Glomerular visceral epithelial cell (primary cell): ENCODE measurements at regions not wholly inside any gene's neighbourhood (a gene's known extent, or its start where the extent isn't known, plus 50 kb on each side); places are given as distances from the start of the nearest gene placed in this dataset.
A peak's percentile ranks its signal among the peaks of the same experiment; 100 is the strongest.

Experiments
- DNase-seq: peaks from one replicate; pipeline ENCODE4 v3.0.0-alpha.2; 2016; ENCODE audit errors: extremely low spot score

GRCh38 chr1:207971331-207972219 lies 60.6 kb upstream of the CD34 start:
- DNase-seq = no peak

- no peak for DNase-seq
Measured at GRCh38 chr1:207970329-207971233, 59.7 kb upstream of the CD34 start.

GRCh38 chr1:207969528-207969927 lies 58.6 kb upstream of the CD34 start:
- DNase-seq = no peak

GRCh38 chr1:207968521-207969009 lies 57.6 kb upstream of the CD34 start:
- no peak for DNase-seq

GRCh38 chr1:207967703-207968102 lies 56.8 kb upstream of the CD34 start:
- no peak for DNase-seq

- no peak for DNase-seq
Measured at GRCh38 chr1:207966521-207966920, 55.6 kb upstream of the CD34 start.

GRCh38 chr1:207965392-207966387 lies 54.8 kb upstream of the CD34 start:
- no peak for DNase-seq

GRCh38 chr1:207964195-207964966 lies 53.5 kb upstream of the CD34 start:
- peak; percentile 27 for DNase-seq

- DNase-seq = peak; percentile 92
Measured at GRCh38 chr1:207963427-207964194, 52.7 kb upstream of the CD34 start.

- DNase-seq = no peak
Measured at GRCh38 chr1:207962716-207963426, 51.9 kb upstream of the CD34 start.
